ENCODE measurements at regions not wholly inside any gene's neighbourhood (a gene's known extent, or its start where the extent isn't known, plus 50 kb on each side); places are given as distances from the start of the nearest gene placed in this dataset.

DNA sequence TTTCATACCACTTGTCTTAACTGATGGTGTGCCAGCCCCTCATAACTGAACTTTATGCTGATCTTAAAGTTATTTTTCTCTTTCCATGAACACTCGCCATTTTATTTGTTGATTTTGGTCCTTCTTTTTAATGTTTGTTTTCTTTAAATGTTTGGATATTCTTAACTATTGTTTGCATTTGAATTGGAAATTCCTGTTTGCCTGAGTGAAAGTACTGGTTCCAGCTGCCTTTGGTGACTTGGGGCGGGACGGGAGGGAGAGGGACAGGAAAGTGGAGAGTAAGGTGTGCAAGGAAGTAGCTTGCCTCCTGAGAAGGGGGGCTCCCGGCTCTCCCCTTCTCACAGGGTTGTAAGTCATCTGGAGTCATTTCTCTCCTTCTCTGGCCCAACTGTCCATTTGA is 287.1 kb upstream of the PPP2R3A start:
- Histone ChIP-seq H3K27me3 (ENCODE audit: insufficient read depth, low read depth, low read length) (no peaks in the 10 kb centered on the region), H3K79me2 (replicated peaks; ENCODE audit: insufficient read depth, low read length) (no peaks in the 10 kb centered on the region), H3K4me2 (ENCODE audit: low read length) (no peak overlapping the region), H3K27ac (ENCODE audit: low read length) (no peak overlapping the region), H4K20me1 (ENCODE audit: insufficient read depth) (no peaks in the 10 kb centered on the region), H3K9me3 (ENCODE audit: low read length) (no peaks in the 10 kb centered on the region), H3K9me2 (ENCODE audit: insufficient read depth, low read length) (no peaks in the 10 kb centered on the region), H3K4me3 (ENCODE audit: low read length) (no peak overlapping the region), H3K36me3 (ENCODE audit: insufficient read depth, low read length) (no peaks in the 10 kb centered on the region), H3K9ac (ENCODE audit: low read length) (no peak overlapping the region), H3F3A (ENCODE audit: insufficient read depth, low read length, poor library complexity, severe bottlenecking) (no peaks in the 10 kb centered on the region), H2AFZ (ENCODE audit: low read depth, low read length) (no peak overlapping the region)
- TF ChIP-seq SMC3 (conservative IDR thresholded peaks at IDR 0.05; ENCODE audit: poor library complexity) (no peak), RAD21 (conservative IDR thresholded peaks at IDR 0.05) (no peak), EP300 (conservative IDR thresholded peaks at IDR 0.05; ENCODE audit: poor library complexity, severe bottlenecking) (no peak), TAF1 (IDR thresholded peaks at IDR 0.05; ENCODE audit: low read depth) (no peak), POLR2AphosphoS5 (IDR thresholded peaks at IDR 0.05) (no peak), EZH2 (IDR thresholded peaks at IDR 0.05; ENCODE audit: borderline replicate concordance, insufficient read depth, low read length, poor library complexity, severe bottlenecking) (no peak), MXI1 (conservative IDR thresholded peaks at IDR 0.05; ENCODE audit: poor library complexity, severe bottlenecking) (no peak)
- TF ChIP-seq, protein P1, sequence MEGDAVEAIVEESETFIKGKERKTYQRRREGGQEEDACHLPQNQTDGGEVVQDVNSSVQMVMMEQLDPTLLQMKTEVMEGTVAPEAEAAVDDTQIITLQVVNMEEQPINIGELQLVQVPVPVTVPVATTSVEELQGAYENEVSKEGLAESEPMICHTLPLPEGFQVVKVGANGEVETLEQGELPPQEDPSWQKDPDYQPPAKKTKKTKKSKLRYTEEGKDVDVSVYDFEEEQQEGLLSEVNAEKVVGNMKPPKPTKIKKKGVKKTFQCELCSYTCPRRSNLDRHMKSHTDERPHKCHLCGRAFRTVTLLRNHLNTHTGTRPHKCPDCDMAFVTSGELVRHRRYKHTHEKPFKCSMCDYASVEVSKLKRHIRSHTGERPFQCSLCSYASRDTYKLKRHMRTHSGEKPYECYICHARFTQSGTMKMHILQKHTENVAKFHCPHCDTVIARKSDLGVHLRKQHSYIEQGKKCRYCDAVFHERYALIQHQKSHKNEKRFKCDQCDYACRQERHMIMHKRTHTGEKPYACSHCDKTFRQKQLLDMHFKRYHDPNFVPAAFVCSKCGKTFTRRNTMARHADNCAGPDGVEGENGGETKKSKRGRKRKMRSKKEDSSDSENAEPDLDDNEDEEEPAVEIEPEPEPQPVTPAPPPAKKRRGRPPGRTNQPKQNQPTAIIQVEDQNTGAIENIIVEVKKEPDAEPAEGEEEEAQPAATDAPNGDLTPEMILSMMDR (IDR thresholded peaks at IDR 0.05; ENCODE audit: poor library complexity, severe bottlenecking) = no peak
- TF ChIP-seq, protein P2, sequence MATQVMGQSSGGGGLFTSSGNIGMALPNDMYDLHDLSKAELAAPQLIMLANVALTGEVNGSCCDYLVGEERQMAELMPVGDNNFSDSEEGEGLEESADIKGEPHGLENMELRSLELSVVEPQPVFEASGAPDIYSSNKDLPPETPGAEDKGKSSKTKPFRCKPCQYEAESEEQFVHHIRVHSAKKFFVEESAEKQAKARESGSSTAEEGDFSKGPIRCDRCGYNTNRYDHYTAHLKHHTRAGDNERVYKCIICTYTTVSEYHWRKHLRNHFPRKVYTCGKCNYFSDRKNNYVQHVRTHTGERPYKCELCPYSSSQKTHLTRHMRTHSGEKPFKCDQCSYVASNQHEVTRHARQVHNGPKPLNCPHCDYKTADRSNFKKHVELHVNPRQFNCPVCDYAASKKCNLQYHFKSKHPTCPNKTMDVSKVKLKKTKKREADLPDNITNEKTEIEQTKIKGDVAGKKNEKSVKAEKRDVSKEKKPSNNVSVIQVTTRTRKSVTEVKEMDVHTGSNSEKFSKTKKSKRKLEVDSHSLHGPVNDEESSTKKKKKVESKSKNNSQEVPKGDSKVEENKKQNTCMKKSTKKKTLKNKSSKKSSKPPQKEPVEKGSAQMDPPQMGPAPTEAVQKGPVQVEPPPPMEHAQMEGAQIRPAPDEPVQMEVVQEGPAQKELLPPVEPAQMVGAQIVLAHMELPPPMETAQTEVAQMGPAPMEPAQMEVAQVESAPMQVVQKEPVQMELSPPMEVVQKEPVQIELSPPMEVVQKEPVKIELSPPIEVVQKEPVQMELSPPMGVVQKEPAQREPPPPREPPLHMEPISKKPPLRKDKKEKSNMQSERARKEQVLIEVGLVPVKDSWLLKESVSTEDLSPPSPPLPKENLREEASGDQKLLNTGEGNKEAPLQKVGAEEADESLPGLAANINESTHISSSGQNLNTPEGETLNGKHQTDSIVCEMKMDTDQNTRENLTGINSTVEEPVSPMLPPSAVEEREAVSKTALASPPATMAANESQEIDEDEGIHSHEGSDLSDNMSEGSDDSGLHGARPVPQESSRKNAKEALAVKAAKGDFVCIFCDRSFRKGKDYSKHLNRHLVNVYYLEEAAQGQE (IDR thresholded peaks at IDR 0.05; ENCODE audit: borderline replicate concordance) = no peak

DNA sequence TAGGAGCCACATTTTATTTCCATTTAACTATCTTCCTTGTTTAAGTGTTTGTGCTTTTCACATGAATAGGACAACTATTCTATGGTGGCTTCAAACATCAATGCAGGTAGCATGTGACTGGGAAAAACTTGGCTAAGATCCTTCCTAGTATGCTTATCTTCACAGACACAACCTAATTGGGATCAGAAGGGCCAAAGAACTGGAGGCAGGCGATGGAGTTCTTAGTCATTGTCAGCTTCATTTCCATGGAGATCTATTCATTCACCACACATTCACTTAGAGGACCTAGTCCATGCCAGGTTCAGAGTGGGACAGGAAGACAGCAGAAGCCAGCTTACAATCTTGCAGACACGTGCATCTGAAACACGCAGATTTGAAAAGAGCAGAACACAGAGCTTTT is 277.5 kb upstream of the PPP2R3A start:
- no peak for TF ChIP-seq POLR2AphosphoS5 (IDR thresholded peaks at IDR 0.05)
- TF ChIP-seq, protein P2 (IDR thresholded peaks at IDR 0.05; ENCODE audit: borderline replicate concordance) = no peak
- TF ChIP-seq EP300 (conservative IDR thresholded peaks at IDR 0.05; ENCODE audit: poor library complexity, severe bottlenecking) = no peak
- TF ChIP-seq MXI1 (conservative IDR thresholded peaks at IDR 0.05; ENCODE audit: poor library complexity, severe bottlenecking) = no peak
- TF ChIP-seq, protein P1 (IDR thresholded peaks at IDR 0.05; ENCODE audit: poor library complexity, severe bottlenecking) = no peak
- no peak for TF ChIP-seq RAD21 (conservative IDR thresholded peaks at IDR 0.05)
- TF ChIP-seq TAF1 (IDR thresholded peaks at IDR 0.05; ENCODE audit: low read depth) = no peak
- TF ChIP-seq SMC3 (conservative IDR thresholded peaks at IDR 0.05; ENCODE audit: poor library complexity) = no peak
- TF ChIP-seq EZH2 (IDR thresholded peaks at IDR 0.05; ENCODE audit: borderline replicate concordance, insufficient read depth, low read length, poor library complexity, severe bottlenecking) = no peak
- H3K4me2 ChIP-seq (ENCODE audit: low read length) = no peak overlapping the region
- H2AFZ ChIP-seq (ENCODE audit: low read depth, low read length) = no peak overlapping the region
- no peaks in the 10 kb centered on the region for H3K27me3 ChIP-seq (ENCODE audit: insufficient read depth, low read depth, low read length)
- no peaks in the 10 kb centered on the region for H3K79me2 ChIP-seq (replicated peaks; ENCODE audit: insufficient read depth, low read length)
- no peaks in the 10 kb centered on the region for H4K20me1 ChIP-seq (ENCODE audit: insufficient read depth)
- no peaks in the 10 kb centered on the region for H3K9me3 ChIP-seq (ENCODE audit: low read length)
- H3K27ac ChIP-seq (ENCODE audit: low read length) = no peak overlapping the region
- no peaks in the 10 kb centered on the region for H3F3A ChIP-seq (ENCODE audit: insufficient read depth, low read length, poor library complexity, severe bottlenecking)
- no peak overlapping the region for H3K9ac ChIP-seq (ENCODE audit: low read length)
- no peaks in the 10 kb centered on the region for H3K9me2 ChIP-seq (ENCODE audit: insufficient read depth, low read length)
- no peaks in the 10 kb centered on the region for H3K36me3 ChIP-seq (ENCODE audit: insufficient read depth, low read length)
- H3K4me3 ChIP-seq (ENCODE audit: low read length) = no peak overlapping the region

Data from neural cell (in vitro differentiated cells).